ENCODE measurements at regions not wholly inside any gene's neighbourhood (a gene's known extent, or its start where the extent isn't known, plus 50 kb on each side); places are given as distances from the start of the nearest gene placed in this dataset.

- dilution Hi-C loops (cut with MboI; ENCODE audit: extremely low pct_ligation_motif_present, low sequenced_read_pairs) = no loop called here
- Histone ChIP-seq H3K27ac (ENCODE audit: control insufficient read depth, insufficient read depth, low read length) (no peak overlapping the region), H3K9me3 (ENCODE audit: control insufficient read depth, low read depth, low read length) (peaks cover 2% of the 10 kb centered on the region), H3K36me3 (ENCODE audit: control insufficient read depth in 2 of 2, extremely low read depth in 1 of 2, insufficient read depth in 2 of 2, low read length in 2 of 2) (no peaks in the 10 kb centered on the region), H3K4me2 (ENCODE audit: control insufficient read depth, extremely low read depth, insufficient read depth, low read depth, low read length) (no peak overlapping the region), H3K4me1 (ENCODE audit: control insufficient read depth, extremely low read depth, insufficient read depth, low read length) (no peaks in the 10 kb centered on the region), H3K79me2 (ENCODE audit: control insufficient read depth, insufficient read depth, low read length) (no peaks in the 10 kb centered on the region), H3K9ac (ENCODE audit: control insufficient read depth, extremely low read depth, insufficient read depth, low read length) (no peak overlapping the region), H3K4me3 (ENCODE audit: control insufficient read depth in 2 of 3, extremely low read depth in 1 of 3, insufficient read depth in 2 of 3, low read depth in 1 of 3, low read length in 3 of 3) (no peak overlapping the region), H2AFZ (ENCODE audit: control insufficient read depth, low read length) (no peak overlapping the region), H3K27me3 (ENCODE audit: control insufficient read depth, extremely low read depth, insufficient read depth, low read length) (no peaks in the 10 kb centered on the region), H4K20me1 (ENCODE audit: control insufficient read depth, extremely low read depth, insufficient read depth, low read length) (no peaks in the 10 kb centered on the region), H3K9me1 (ENCODE audit: control insufficient read depth, extremely low read depth, insufficient read depth, low read length) (no peaks in the 10 kb centered on the region)
- no peak for TF ChIP-seq CTCF (optimal IDR thresholded peaks at IDR 0.05 in 1 of 3, IDR thresholded peaks at IDR 0.05 in 1 of 3, conservative IDR thresholded peaks at IDR 0.05 in 1 of 3; ENCODE audit: extremely low read depth in 1 of 3, insufficient read depth in 2 of 3, low read length in 3 of 3)
- TF ChIP-seq EZH2 (IDR thresholded peaks at IDR 0.05; ENCODE audit: low read length) = no peak
- DNase-seq (ENCODE audit: low read depth, low spot score) (no peak), FAIRE-seq (no peak)
Measured at GRCh38 chr3:74059923-74060600, 435.3 kb upstream of the PDZRN3 start.

- Histone ChIP-seq H3K9me1 (ENCODE audit: control insufficient read depth, extremely low read depth, insufficient read depth, low read length) (no peaks in the 10 kb centered on the region), H3K4me3 (ENCODE audit: control insufficient read depth in 2 of 3, extremely low read depth in 1 of 3, insufficient read depth in 2 of 3, low read depth in 1 of 3, low read length in 3 of 3) (no peak overlapping the region), H3K36me3 (ENCODE audit: control insufficient read depth in 2 of 2, extremely low read depth in 1 of 2, insufficient read depth in 2 of 2, low read length in 2 of 2) (no peaks in the 10 kb centered on the region), H3K79me2 (ENCODE audit: control insufficient read depth, insufficient read depth, low read length) (no peaks in the 10 kb centered on the region), H4K20me1 (ENCODE audit: control insufficient read depth, extremely low read depth, insufficient read depth, low read length) (no peaks in the 10 kb centered on the region), H3K9ac (ENCODE audit: control insufficient read depth, extremely low read depth, insufficient read depth, low read length) (no peak overlapping the region), H2AFZ (ENCODE audit: control insufficient read depth, low read length) (no peak overlapping the region), H3K4me2 (ENCODE audit: control insufficient read depth, extremely low read depth, insufficient read depth, low read depth, low read length) (no peak overlapping the region), H3K4me1 (ENCODE audit: control insufficient read depth, extremely low read depth, insufficient read depth, low read length) (no peaks in the 10 kb centered on the region), H3K27ac (ENCODE audit: control insufficient read depth, insufficient read depth, low read length) (no peak overlapping the region), H3K9me3 (ENCODE audit: control insufficient read depth, low read depth, low read length) (peaks cover 2% of the 10 kb centered on the region), H3K27me3 (ENCODE audit: control insufficient read depth, extremely low read depth, insufficient read depth, low read length) (no peaks in the 10 kb centered on the region)
- dilution Hi-C loops (cut with MboI; ENCODE audit: extremely low pct_ligation_motif_present, low sequenced_read_pairs) = no loop called here
- no peak for FAIRE-seq
- DNase-seq (ENCODE audit: low read depth, low spot score) = no peak
- TF ChIP-seq CTCF (optimal IDR thresholded peaks at IDR 0.05 in 1 of 3, IDR thresholded peaks at IDR 0.05 in 1 of 3, conservative IDR thresholded peaks at IDR 0.05 in 1 of 3; ENCODE audit: extremely low read depth in 1 of 3, insufficient read depth in 2 of 3, low read length in 3 of 3) (no peak), EZH2 (IDR thresholded peaks at IDR 0.05; ENCODE audit: low read length) (no peak)
Measured at GRCh38 chr3:74059301-74059922, 434.7 kb upstream of the PDZRN3 start.
